GM10266 (cell line): ENCODE measurements at regions not wholly inside any gene's neighbourhood (a gene's known extent, or its start where the extent isn't known, plus 50 kb on each side); places are given as distances from the start of the nearest gene placed in this dataset.

Experiments
- DNase-seq: peaks from one replicate; pipeline ENCODE4 v3.0.0; 2012; ENCODE audit errors: extremely low spot score
- TF ChIP-seq, protein P1 (sequence below): IDR thresholded peaks from 2 replicates; pipeline ENCODE4 v1.5.1; 2012; ENCODE audit warnings: mild to moderate bottlenecking, low read depth; ENCODE audit not compliant: control insufficient read depth, insufficient read depth; ENCODE audit errors: missing control alignments

GRCh38 chr18:39624961-39625360, 2059.4 kb upstream of the CELF4 start:
- TF ChIP-seq, protein P1, sequence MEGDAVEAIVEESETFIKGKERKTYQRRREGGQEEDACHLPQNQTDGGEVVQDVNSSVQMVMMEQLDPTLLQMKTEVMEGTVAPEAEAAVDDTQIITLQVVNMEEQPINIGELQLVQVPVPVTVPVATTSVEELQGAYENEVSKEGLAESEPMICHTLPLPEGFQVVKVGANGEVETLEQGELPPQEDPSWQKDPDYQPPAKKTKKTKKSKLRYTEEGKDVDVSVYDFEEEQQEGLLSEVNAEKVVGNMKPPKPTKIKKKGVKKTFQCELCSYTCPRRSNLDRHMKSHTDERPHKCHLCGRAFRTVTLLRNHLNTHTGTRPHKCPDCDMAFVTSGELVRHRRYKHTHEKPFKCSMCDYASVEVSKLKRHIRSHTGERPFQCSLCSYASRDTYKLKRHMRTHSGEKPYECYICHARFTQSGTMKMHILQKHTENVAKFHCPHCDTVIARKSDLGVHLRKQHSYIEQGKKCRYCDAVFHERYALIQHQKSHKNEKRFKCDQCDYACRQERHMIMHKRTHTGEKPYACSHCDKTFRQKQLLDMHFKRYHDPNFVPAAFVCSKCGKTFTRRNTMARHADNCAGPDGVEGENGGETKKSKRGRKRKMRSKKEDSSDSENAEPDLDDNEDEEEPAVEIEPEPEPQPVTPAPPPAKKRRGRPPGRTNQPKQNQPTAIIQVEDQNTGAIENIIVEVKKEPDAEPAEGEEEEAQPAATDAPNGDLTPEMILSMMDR, result no peak
- DNase-seq, result no peak

GRCh38 chr18:39622431-39622830, 2056.8 kb upstream of the CELF4 start:
- TF ChIP-seq, protein P1, result no peak
- DNase-seq, result no peak

DNA sequence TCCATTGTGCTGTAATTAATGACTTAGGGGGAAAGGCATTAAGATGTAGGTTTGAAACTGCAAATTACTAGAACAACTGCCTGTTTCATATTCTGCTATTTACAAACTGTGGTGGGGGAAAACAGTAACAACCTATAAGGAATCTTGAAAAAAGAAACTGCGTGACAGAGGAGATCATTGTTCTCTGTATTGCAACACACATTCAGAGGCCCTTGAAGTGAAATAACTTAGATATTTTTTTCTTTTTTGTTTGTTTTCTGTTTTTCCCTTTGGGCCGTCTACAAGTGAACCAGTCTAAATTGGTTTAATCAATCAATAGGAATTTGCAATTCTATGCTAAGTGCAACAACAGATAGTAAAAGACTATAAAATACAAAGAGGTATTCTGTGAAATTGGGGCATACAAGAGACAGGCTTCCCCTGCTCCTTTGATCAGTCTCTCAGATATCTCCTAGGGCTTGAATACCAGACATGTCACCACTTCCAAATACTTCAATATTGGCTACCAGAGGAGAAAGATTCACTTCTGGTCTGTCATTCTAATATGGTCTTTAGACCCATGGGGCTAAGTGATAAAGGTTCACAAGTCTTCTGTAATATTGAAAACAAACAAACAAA, 2055.1 kb upstream of the CELF4 start:
- TF ChIP-seq, protein P1, result no peak
- no peak for DNase-seq

GRCh38 chr18:39618265-39619003, 2052.8 kb upstream of the CELF4 start:
- DNase-seq, result no peak
- TF ChIP-seq, protein P1, result no peak

GRCh38 chr18:39611381-39612100, 2045.9 kb upstream of the CELF4 start:
- TF ChIP-seq, protein P1, result no peak
- no peak for DNase-seq

DNA sequence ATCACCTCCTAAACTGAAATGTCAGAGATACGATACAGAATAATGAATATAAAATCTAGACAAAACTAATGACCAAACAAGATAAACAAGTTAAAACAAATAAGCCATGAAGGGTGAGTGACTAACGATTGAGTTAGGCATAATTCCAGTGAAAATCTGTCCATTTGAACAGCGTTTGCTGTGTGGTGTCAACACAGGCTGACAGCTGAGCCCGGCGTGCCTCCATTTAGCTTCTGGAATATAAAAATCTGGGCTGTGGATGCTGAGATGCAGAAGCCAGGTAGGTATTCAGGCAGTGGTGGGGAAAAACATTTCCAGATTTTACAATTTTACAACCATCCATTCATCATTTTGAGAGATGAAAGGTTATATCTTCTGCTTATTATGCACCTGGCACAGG, 2041.4 kb upstream of the CELF4 start:
- TF ChIP-seq, protein P1, result no peak
- no peak for DNase-seq
